GM12878 (cell line): ENCODE measurements at regions not wholly inside any gene's neighbourhood (a gene's known extent, or its start where the extent isn't known, plus 50 kb on each side); places are given as distances from the start of the nearest gene placed in this dataset.

Experiments
- ATAC-seq: fragments of 200-7000 bp; cut with Tn5 transposase; 3 replicates; pipeline ENCODE4 v1.9.1; 2020; ENCODE audit warnings: mild to moderate bottlenecking, moderate library complexity
- BruUV-seq: library from RNA; stranded (reverse); fragments of 400-500 nt; replicated peaks from 2 replicates; lab custom pipeline; 2021; lab: Mats Ljungman, UMichigan
- CTCF ChIA-PET: fragments of 300-600 bp; sonication (Branson Sonifier 250); formaldehyde crosslinking; extraction: SDS; loops from one replicate; lab custom pipeline; 2021; ENCODE audit warnings: inconsistent platforms; lab: Yijun Ruan, JAX
- POLR2A ChIA-PET: fragments of 350-600 bp; formaldehyde crosslinking; extraction: SDS; loops from one replicate; lab custom pipeline; 2021; ENCODE audit warnings: inconsistent platforms; lab: Charles Lee
- RAD21 ChIA-PET: fragments of 300-600 bp; sonication (Branson Sonifier 250); formaldehyde crosslinking; loops from one replicate; lab custom pipeline; 2023; ENCODE audit warnings: antibody characterized with exemption; ENCODE audit not compliant: unreplicated experiment; lab: Charles Lee
- SMC1A ChIA-PET: fragments of 300-600 bp; sonication (Branson Sonifier 250); formaldehyde crosslinking; loops from one replicate; lab custom pipeline; 2023; ENCODE audit not compliant: unreplicated experiment, uncharacterized antibody; lab: Charles Lee
- DNase-seq: peaks from one replicate; pipeline ENCODE4 v3.0.0-alpha.2; 2011; ENCODE audit warnings: low read depth, low spot score
- FAIRE-seq: peaks from 3 replicates; lab custom pipeline; 2011; peaks lifted over from hg19 to GRCh38; lab: Jason Lieb, UNC
- H2AFZ ChIP-seq: 2 replicates; pipeline ENCODE4 v1.6.0; 2011; ENCODE audit warnings: low read depth, low read length, control low read depth; ENCODE audit not compliant: control insufficient read depth
- H3K27ac ChIP-seq: 2 replicates; pipeline ENCODE4 v1.5.1; 2011; ENCODE audit warnings: control low read depth; ENCODE audit not compliant: control insufficient read depth, insufficient read depth
- H3K27me3 ChIP-seq, 2 experiments: replicated peaks in 1 of 2; 2 replicates each; pipeline versions ENCODE4 v1.6.0 to v1.6.1; 2011; ENCODE audit warnings: low read length in 1 of 2; ENCODE audit not compliant: control insufficient read depth in 2 of 2, insufficient read depth in 2 of 2
- H3K36me3 ChIP-seq, 2 experiments: 2 replicates each; pipeline ENCODE4 v1.5.1; 2011; ENCODE audit warnings: low read length in 1 of 2; ENCODE audit not compliant: control insufficient read depth in 2 of 2, insufficient read depth in 2 of 2
- H3K4me1 ChIP-seq: 2 replicates; pipeline ENCODE4 v1.6.1; 2011; ENCODE audit warnings: mild to moderate bottlenecking, low read length, moderate library complexity, mixed read lengths; ENCODE audit not compliant: control insufficient read depth, insufficient read depth
- H3K4me2 ChIP-seq: 2 replicates; pipeline ENCODE4 v1.6.0; 2011; ENCODE audit warnings: control low read depth; ENCODE audit not compliant: control insufficient read depth, insufficient read depth
- H3K4me3 ChIP-seq: fragments of 200-600 bp; sonication (generic); 2 replicates; pipeline ENCODE4 v1.5.1; 2016
- H3K79me2 ChIP-seq: 2 replicates; pipeline ENCODE4 v1.6.0; 2011; ENCODE audit warnings: low read length; ENCODE audit not compliant: control insufficient read depth, insufficient read depth
- H3K9ac ChIP-seq: 2 replicates; pipeline ENCODE4 v1.8.0; 2011; ENCODE audit warnings: low read length, control low read depth, mixed read lengths; ENCODE audit not compliant: control insufficient read depth, insufficient read depth
- H3K9me3 ChIP-seq: replicated peaks from 3 replicates; pipeline ENCODE4 v1.5.1; 2011; ENCODE audit warnings: mild to moderate bottlenecking, low read length; ENCODE audit not compliant: control insufficient read depth, insufficient read depth
- H4K20me1 ChIP-seq: 2 replicates; pipeline ENCODE4 v1.6.0; 2011; ENCODE audit not compliant: control insufficient read depth, insufficient read depth
- ASH2L ChIP-seq: fragments of 300-600, 200-600 bp; sonication (generic); IDR thresholded peaks from 2 replicates; pipeline ENCODE4 v1.6.1; 2017; ENCODE audit warnings: low read depth, mild to moderate bottlenecking, borderline replicate concordance
- CBFB ChIP-seq: IDR thresholded peaks from 2 replicates; pipeline ENCODE4 v1.6.1; 2016; ENCODE audit warnings: antibody characterized with exemption, low read depth
- DPF2 ChIP-seq: fragments of 450-650 bp; IDR thresholded peaks from 2 replicates; pipeline ENCODE4 v1.6.1; 2017; ENCODE audit warnings: mild to moderate bottlenecking
- HCFC1 ChIP-seq: fragments of 150-350 bp; IDR thresholded peaks from 2 replicates; pipeline ENCODE4 v1.6.1; 2014; ENCODE audit warnings: low read length
- MTA3 ChIP-seq: IDR thresholded peaks from 2 replicates; pipeline ENCODE4 v1.6.1; 2012; ENCODE audit warnings: low read length, inconsistent platforms, borderline replicate concordance
- NR2C2 ChIP-seq: IDR thresholded peaks from 2 replicates; pipeline ENCODE4 v1.6.1; 2011; ENCODE audit warnings: borderline replicate concordance, low read depth; ENCODE audit not compliant: control insufficient read depth, insufficient read length
- POLR2AphosphoS2 ChIP-seq: IDR thresholded peaks from 2 replicates; pipeline ENCODE4 v1.6.1; 2011; ENCODE audit warnings: low read depth, mild to moderate bottlenecking, low read length, improper control_type of control experiment, moderate library complexity
- SP1 ChIP-seq: IDR thresholded peaks from one replicate; pipeline ENCODE4 v1.6.1; 2011; ENCODE audit warnings: low read depth, low read length
- TCF3 ChIP-seq: IDR thresholded peaks from 2 replicates; pipeline ENCODE4 v1.6.1; 2012; ENCODE audit warnings: low read depth, mild to moderate bottlenecking, low read length, borderline replicate concordance; ENCODE audit not compliant: insufficient read depth
- ZSCAN29 ChIP-seq: fragments of 450-650 bp; IDR thresholded peaks from 2 replicates; pipeline ENCODE4 v1.6.1; 2017; ENCODE audit warnings: mild to moderate bottlenecking, moderate library complexity
- WGBS: methylation state at CpG from one replicate; pipeline ENCODE4 v1.1.6; 2016; ENCODE audit warnings: low lambda C conversion rate; ENCODE audit not compliant: insufficient replicate concordance, insufficient coverage; ENCODE audit errors: missing lambda C conversion rate; 5-methylcytosine and 5-hydroxymethylcytosine counted together
- in situ Hi-C: fragments of 300-500 bp; cut with MboI; formaldehyde crosslinking; loops from 9 replicates; pipeline ENCODE4 v1.14.3; 2018; ENCODE audit warnings: mixed read lengths
- intact Hi-C: fragments of 100-400 bp; cut with micrococcal nuclease; formaldehyde crosslinking; loops from one replicate; pipeline ENCODE4 v1.14.2; 2022; ENCODE audit not compliant: unreplicated experiment
- TF ChIP-seq, protein P1 (sequence below): fragments of 450-650 bp; IDR thresholded peaks from 2 replicates; pipeline ENCODE4 v1.6.1; 2017; ENCODE audit warnings: mild to moderate bottlenecking, moderate library complexity
- TF ChIP-seq, protein P2 (sequence below): fragments of 450-650 bp; conservative IDR thresholded peaks from 2 replicates; pipeline ENCODE4 v1.6.1; 2017; ENCODE audit warnings: mild to moderate bottlenecking, moderate library complexity

DNA sequence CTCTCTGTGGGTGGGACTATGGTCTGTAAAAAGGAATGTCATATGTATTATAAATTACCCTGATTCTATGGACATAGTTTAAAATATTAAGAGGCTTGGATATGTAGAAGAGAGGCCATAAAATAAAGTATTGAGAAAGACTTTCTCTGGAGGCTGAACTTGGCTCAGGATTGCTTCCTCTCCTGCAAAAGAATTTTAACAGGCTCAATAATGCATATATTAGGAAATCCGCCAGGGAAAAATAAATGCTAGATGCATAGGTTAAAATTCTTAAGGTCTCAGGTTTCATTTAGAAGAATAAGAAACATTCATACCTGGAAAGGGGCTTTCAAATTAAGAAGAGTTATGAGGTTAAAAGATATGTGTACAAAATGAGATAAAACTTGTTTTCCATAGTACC lies 424.3 kb downstream of the ARAP2 start:
- RAD21 ChIA-PET = no interaction called here
- 0% methylated on average over 1 of the region's 1 CpG for WGBS
- CTCF ChIA-PET = no interaction called here

More for the DNA sequence above, 424.3 kb downstream of the ARAP2 start:
- no peaks in the 10 kb centered on the region for H3K4me1 ChIP-seq
- DNase-seq = no peak
- POLR2A ChIA-PET = no interaction called here
- SMC1A ChIA-PET = no interaction called here
- intact Hi-C loops (no loop called here), in situ Hi-C loops (no loop called here)
- TF ChIP-seq, protein P1, sequence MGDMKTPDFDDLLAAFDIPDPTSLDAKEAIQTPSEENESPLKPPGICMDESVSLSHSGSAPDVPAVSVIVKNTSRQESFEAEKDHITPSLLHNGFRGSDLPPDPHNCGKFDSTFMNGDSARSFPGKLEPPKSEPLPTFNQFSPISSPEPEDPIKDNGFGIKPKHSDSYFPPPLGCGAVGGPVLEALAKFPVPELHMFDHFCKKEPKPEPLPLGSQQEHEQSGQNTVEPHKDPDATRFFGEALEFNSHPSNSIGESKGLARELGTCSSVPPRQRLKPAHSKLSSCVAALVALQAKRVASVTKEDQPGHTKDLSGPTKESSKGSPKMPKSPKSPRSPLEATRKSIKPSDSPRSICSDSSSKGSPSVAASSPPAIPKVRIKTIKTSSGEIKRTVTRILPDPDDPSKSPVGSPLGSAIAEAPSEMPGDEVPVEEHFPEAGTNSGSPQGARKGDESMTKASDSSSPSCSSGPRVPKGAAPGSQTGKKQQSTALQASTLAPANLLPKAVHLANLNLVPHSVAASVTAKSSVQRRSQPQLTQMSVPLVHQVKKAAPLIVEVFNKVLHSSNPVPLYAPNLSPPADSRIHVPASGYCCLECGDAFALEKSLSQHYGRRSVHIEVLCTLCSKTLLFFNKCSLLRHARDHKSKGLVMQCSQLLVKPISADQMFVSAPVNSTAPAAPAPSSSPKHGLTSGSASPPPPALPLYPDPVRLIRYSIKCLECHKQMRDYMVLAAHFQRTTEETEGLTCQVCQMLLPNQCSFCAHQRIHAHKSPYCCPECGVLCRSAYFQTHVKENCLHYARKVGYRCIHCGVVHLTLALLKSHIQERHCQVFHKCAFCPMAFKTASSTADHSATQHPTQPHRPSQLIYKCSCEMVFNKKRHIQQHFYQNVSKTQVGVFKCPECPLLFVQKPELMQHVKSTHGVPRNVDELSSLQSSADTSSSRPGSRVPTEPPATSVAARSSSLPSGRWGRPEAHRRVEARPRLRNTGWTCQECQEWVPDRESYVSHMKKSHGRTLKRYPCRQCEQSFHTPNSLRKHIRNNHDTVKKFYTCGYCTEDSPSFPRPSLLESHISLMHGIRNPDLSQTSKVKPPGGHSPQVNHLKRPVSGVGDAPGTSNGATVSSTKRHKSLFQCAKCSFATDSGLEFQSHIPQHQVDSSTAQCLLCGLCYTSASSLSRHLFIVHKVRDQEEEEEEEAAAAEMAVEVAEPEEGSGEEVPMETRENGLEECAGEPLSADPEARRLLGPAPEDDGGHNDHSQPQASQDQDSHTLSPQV = no peak
- TF ChIP-seq ASH2L (no peak), TCF3 (no peak), ZSCAN29 (no peak), MTA3 (no peak), POLR2AphosphoS2 (no peak), HCFC1 (no peak), DPF2 (no peak), CBFB (no peak), SP1 (no peak), NR2C2 (no peak)
- TF ChIP-seq, protein P2, sequence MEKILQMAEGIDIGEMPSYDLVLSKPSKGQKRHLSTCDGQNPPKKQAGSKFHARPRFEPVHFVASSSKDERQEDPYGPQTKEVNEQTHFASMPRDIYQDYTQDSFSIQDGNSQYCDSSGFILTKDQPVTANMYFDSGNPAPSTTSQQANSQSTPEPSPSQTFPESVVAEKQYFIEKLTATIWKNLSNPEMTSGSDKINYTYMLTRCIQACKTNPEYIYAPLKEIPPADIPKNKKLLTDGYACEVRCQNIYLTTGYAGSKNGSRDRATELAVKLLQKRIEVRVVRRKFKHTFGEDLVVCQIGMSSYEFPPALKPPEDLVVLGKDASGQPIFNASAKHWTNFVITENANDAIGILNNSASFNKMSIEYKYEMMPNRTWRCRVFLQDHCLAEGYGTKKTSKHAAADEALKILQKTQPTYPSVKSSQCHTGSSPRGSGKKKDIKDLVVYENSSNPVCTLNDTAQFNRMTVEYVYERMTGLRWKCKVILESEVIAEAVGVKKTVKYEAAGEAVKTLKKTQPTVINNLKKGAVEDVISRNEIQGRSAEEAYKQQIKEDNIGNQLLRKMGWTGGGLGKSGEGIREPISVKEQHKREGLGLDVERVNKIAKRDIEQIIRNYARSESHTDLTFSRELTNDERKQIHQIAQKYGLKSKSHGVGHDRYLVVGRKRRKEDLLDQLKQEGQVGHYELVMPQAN = no peak
- H3K9me3 ChIP-seq = no peaks in the 10 kb centered on the region
- BruUV-seq = no TSS peak
- no peak for ATAC-seq
- no peak overlapping the region for H2AFZ ChIP-seq
- no peak overlapping the region for H3K9ac ChIP-seq
- no peak for FAIRE-seq
- no peak overlapping the region for H3K4me3 ChIP-seq
- H3K4me2 ChIP-seq = no peak overlapping the region
- H3K27ac ChIP-seq = no peak overlapping the region
- H3K27me3 ChIP-seq = no peaks in the 10 kb centered on the region
- H3K79me2 ChIP-seq = no peaks in the 10 kb centered on the region
- H4K20me1 ChIP-seq = no peaks in the 10 kb centered on the region
- no peaks in the 10 kb centered on the region for H3K36me3 ChIP-seq
